Embryonic facial prominence (tissue), 1 donor: ENCODE measurements at regions not wholly inside any gene's neighbourhood (a gene's known extent, or its start where the extent isn't known, plus 50 kb on each side); places are given as distances from the start of the nearest gene placed in this dataset.

Experiments
- DNase-seq: peaks from one replicate; pipeline ENCODE4 v3.0.0-alpha.2; 2016; ENCODE audit errors: extremely low spot score

GRCh38 chr3:72240531-72240930, 455.6 kb upstream of the PROK2 start:
- no peak for DNase-seq

DNA sequence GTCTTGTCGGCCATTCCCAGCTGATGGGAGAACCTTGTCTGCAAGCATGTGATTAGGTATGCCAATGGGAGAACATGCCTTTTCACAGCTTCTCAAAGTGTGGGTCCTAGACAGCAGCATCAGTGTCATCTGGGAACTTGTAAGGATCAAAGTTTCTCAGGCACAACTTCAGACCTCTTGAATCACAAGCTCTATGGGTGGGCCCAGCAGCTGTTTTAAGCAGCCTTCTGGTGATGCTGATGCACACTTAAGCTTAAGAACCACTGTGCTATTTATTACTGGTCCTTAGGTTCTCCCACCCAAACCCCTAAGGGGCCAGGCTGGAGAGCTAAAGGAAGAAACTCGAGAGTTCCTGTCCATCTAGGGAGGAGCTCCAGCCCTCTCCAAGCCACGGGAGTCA, 453.9 kb upstream of the PROK2 start:
- no peak for DNase-seq

DNA sequence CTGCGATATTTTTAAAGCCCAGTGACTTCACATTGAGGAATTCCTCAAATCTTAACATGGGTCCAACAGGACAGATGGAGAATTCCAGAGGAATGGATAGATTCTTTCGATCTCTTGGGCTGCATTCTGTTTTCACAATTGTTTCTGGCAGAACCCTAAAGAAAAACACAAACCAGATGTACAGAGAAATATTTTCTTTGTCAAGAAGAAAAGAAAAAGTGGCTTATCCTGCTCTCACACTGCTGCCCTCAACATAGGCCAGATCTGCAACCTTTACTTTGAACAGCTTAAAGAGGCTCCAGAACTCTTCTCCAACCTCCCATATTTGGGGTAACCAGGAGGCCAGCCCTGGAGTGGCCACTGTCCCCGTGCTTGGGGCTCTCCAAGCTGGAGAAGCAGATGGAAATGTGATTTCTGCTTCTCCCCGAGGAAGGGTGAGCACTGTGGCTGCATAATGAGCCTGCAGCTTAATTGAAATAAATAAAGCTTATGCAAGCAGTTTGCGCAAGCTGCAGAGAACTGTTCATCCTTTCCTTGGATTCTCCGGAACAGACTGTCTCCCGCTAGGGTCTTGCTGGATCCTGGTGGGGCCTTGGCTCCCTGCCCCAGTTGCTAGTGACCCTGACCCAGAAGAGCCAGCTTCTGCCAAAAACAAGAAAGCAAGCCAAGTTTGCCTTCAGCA, 453.2 kb upstream of the PROK2 start:
- DNase-seq = peak; percentile 48

DNA sequence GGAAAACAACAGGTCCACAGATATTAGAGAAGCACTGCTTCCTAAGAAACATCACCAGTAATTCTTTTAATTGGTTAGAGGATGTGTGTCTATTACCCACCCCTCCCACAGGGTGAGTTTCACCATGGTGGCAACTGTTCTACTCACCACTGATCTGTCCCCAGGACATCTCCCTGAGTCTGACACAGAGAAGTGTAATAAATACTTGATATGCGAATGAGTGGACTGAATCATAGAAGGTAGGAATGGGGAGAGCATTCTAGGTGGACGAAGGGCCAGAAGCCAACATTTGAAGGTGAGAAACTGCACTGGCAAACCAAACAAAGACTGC, 452.7 kb upstream of the PROK2 start:
- DNase-seq = no peak

DNA sequence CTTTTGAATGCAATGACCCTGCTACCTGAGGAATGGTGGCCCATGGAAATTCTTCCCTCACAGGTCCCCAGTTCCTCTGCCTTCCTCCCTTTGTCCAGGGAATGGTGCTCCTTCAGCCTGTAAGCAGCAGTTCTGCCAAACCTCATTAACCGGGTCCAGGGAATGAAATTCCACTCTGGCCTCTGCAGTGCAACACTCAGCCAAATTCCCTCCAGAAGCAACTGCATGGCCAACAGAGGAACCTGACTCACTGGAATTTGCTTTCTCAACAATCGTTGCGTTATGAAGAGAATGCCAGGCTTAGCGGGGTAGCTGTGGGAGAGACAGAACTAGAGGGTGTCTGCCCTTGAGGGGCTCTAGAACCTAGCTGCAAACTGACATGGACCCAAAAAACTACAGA, 449.4 kb upstream of the PROK2 start:
- no peak for DNase-seq

DNA sequence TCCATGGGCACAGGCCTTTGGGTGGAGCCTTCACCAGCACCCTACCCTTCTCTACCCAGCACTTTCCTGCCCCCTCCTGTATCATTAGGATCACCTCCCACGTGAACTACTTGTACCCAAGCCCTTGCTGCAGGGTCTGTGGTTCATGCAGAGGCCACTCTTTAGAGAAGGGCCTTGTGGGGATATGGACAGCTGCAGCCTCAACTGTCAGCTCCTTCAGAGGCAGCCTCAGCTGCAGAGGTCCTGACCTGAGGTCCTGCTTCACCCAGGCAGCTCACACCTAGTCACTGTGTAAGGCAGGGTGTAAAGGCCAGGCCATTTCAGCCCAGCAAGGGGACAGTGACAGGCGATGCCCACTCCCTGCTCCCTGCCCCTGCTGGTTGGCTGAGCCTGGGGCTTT, 448.6 kb upstream of the PROK2 start:
- DNase-seq = no peak

GRCh38 chr3:72232777-72233176, 447.8 kb upstream of the PROK2 start:
- no peak for DNase-seq

DNA sequence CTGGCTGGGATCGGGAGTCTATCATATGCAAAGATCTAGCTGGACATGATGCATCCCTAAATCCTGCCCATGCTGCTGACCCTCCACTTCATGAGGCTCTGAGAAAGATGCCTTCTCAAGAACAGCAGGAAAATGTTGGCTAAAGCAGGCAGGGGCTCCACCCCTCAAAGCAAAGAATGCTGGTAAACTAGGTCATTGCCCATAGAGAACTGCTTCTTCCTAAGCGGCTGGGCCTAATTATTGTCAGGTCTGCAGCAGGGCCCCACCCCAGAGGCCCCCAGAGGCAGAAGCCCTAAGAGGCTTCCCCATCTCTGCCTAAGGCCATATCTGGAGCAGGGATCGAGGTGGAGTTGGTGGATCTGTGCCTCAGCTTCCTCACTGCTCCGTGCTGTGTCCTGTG, 447.4 kb upstream of the PROK2 start:
- DNase-seq = no peak

- DNase-seq = no peak
These were observed 446.7 kb upstream of the PROK2 start for GRCh38 chr3:72231439-72232196.

DNA sequence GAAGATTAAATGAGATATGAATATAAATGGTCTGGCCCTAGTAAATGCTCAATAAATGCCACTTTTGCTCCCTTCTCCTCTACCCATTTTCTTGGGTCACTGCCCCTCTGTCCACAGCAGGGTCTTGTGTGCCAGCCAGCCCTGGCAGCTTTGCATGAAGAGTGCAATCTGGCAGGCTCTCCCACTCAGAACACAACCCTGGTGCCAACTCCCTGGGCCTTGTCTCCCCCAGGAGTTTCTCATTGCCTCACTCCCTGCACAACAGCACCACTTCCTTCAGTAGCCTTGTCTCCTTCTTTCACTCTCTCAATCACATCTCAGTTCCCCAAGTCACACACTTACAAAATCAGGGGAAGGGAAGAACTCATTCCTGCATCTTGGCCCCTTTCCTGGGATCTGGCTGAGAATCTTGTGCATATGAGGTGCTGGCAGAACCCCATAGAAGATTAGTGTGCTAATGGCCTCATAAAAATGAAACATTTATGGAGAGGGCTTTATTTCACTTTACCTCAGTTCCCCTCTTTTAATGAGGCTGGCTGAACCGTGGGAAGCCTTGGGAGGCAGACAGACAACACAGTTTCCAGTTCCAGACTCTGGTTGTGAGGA, 445.9 kb upstream of the PROK2 start:
- DNase-seq = no peak

GRCh38 chr3:72229952-72230351, 445.0 kb upstream of the PROK2 start:
- no peak for DNase-seq

GRCh38 chr3:72227486-72228070, 442.6 kb upstream of the PROK2 start:
- DNase-seq = no peak

DNA sequence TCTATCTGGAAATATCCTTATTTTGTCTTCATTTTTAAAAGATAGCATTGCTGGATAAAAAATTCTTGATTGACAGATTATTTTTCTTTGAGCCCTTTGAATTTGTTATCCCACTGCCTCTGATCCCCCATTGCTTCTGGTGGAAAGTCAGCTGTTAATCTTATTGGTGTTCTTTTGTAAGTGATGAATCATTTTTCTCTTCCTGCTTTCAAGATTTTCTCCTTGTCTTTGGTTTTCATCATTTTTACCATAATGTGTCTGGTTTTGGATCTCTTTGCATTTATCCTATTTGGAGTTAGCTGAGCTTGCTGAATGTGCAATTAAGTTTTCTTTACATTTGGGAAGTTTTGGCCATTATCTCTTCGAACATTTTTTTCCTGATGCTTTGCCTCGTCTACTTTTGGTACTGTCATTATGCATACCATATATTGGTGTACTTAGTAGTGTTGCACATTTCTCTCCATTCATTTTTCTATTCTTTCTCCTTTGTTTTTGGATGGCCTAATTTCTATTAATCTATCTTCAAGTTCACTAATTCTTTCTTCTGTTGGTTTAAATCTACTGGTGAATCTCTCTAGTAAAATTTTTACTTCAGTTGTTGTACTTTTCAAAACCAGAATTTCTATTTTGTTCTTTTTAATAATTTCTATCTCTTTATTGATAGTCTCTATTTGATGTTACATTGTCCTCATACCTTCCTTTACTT, 440.0 kb upstream of the PROK2 start:
- DNase-seq = no peak

- no peak for DNase-seq
These were observed 438.7 kb upstream of the PROK2 start for GRCh38 chr3:72223628-72224027.

GRCh38 chr3:72223116-72223515, 438.2 kb upstream of the PROK2 start:
- no peak for DNase-seq

GRCh38 chr3:72222410-72222809, 437.5 kb upstream of the PROK2 start:
- DNase-seq = no peak

DNA sequence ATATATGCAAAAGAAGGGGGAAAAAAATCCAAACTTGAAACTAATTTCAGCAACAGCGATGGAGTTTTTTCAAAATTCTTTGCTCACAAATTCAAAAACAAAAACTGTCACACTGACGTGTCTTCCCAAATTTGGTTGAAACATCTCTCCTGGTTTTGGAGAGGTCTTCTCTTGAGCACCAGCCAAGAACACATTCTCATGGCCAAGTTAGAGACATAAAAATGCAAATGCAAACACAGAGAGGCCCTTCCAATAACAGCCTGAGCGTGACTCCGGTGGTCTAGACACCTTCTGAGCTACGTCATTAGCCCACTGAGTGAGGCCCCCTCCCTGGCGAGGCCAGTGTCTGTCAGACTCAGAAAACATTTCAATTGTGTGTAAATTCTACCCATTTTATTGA, 436.0 kb upstream of the PROK2 start:
- DNase-seq = no peak

DNA sequence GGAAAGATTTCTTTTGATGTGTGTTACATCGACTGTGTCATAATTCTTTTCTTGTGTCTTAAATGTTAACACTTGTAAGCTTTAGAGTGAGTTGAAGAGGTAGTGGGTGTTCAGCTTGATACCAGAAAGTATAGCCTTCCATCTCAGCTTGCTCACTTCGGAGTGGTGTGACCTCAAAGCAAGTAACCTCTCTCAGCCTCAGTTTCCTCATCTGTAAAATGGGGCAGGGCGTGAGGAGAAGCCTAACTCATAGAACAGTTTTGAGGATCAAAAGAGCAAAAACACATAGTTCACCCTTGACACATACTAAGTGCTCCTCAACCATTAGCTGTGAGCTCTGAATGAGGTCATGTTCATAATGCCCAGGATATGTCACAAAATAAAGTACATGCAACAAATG, 434.8 kb upstream of the PROK2 start:
- no peak for DNase-seq

DNA sequence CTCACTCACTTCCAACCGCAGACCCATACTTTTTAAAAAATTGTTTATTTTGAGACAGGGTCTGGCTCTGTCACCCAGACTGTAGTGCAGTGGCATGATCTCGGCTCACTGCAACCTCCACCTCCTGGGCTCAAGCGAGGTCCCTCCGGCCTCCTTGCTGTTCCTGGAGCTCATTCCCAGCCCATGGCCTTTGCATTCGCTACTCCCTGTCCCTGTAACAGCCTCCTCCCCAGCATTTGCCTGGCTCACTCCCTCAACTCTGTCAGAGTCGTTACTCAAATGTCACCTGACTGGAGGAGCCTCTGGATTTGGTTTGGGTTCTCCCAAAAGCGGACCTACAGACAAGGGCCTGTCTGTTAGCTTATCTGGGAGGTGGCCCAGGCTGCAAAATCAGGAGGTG, 432.6 kb upstream of the PROK2 start:
- DNase-seq = no peak

GRCh38 chr3:72214066-72214951, 429.4 kb upstream of the PROK2 start:
- DNase-seq = no peak
